SK-N-SH (cell line): ENCODE measurements at regions not wholly inside any gene's neighbourhood (a gene's known extent, or its start where the extent isn't known, plus 50 kb on each side); places are given as distances from the start of the nearest gene placed in this dataset.

Source experiments
- EP300 ChIP-seq, 2 experiments: IDR thresholded peaks; 2 replicates each; pipeline versions ENCODE4 v1.4.0 to v1.6.1; 2012; ENCODE audit warnings: borderline replicate concordance in 1 of 2, low read depth in 1 of 2, low read length in 1 of 2
- FOXJ3 ChIP-seq: sonication (generic); formaldehyde crosslinking; IDR thresholded peaks from 2 replicates; pipeline ENCODE4 v1.5.1; 2020; ENCODE audit warnings: mild to moderate bottlenecking, missing genetic modification reagents
- POLR2AphosphoS5 ChIP-seq: IDR thresholded peaks from 2 replicates; pipeline ENCODE4 v1.6.1; 2012; ENCODE audit warnings: low read depth, low read length
- RAD21 ChIP-seq: IDR thresholded peaks from 2 replicates; pipeline ENCODE4 v1.6.1; 2012; ENCODE audit warnings: mild to moderate bottlenecking, low read length
- REST ChIP-seq: IDR thresholded peaks from 2 replicates; pipeline ENCODE4 v1.6.1; 2012; ENCODE audit warnings: mild to moderate bottlenecking, low read depth, low read length, moderate library complexity
- RFX5 ChIP-seq: IDR thresholded peaks from 2 replicates; pipeline ENCODE4 v1.6.1; 2012; ENCODE audit warnings: mild to moderate bottlenecking, improper control_type of control experiment, low read length
- SIN3A ChIP-seq: IDR thresholded peaks from 2 replicates; pipeline ENCODE4 v1.6.1; 2012; ENCODE audit warnings: low read depth, mild to moderate bottlenecking, low read length, moderate library complexity, borderline replicate concordance
- SMC3 ChIP-seq: IDR thresholded peaks from 2 replicates; pipeline ENCODE4 v1.6.1; 2012; ENCODE audit warnings: low read depth, low read length, improper control_type of control experiment
- TAF1 ChIP-seq: IDR thresholded peaks from 2 replicates; pipeline ENCODE4 v1.6.1; 2012; ENCODE audit warnings: low read depth, mild to moderate bottlenecking, low read length, moderate library complexity, borderline replicate concordance
- TEAD4 ChIP-seq: IDR thresholded peaks from 2 replicates; pipeline ENCODE4 v1.4.0; 2012; ENCODE audit warnings: mild to moderate bottlenecking, borderline replicate concordance; ENCODE audit not compliant: insufficient read depth
- TF ChIP-seq, protein P1 (sequence below): fragments of 200-600 bp; sonication (generic); IDR thresholded peaks from 2 replicates; pipeline ENCODE4 v1.6.1; 2017; ENCODE audit warnings: antibody characterized with exemption, mild to moderate bottlenecking, moderate library complexity

DNA sequence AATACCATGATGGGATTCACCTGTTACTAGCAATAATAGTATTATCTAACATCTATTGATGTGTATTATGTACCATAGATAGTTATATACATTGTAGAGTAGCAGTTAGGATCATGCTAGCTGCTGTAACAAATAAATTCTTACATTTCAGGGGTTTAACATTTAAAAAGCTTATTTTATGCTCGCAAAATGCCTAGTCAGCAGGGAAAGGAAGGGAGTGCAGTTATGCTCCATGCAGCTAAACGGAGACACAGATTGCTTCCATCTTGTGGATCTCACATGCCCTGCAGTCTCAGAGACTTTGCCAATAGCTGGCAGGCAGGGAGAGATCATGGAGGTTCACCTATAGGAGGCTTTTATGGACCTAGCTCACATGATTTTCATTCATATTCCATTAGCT, 364.1 kb downstream of the TOX3 start:
- TF ChIP-seq, protein P1, sequence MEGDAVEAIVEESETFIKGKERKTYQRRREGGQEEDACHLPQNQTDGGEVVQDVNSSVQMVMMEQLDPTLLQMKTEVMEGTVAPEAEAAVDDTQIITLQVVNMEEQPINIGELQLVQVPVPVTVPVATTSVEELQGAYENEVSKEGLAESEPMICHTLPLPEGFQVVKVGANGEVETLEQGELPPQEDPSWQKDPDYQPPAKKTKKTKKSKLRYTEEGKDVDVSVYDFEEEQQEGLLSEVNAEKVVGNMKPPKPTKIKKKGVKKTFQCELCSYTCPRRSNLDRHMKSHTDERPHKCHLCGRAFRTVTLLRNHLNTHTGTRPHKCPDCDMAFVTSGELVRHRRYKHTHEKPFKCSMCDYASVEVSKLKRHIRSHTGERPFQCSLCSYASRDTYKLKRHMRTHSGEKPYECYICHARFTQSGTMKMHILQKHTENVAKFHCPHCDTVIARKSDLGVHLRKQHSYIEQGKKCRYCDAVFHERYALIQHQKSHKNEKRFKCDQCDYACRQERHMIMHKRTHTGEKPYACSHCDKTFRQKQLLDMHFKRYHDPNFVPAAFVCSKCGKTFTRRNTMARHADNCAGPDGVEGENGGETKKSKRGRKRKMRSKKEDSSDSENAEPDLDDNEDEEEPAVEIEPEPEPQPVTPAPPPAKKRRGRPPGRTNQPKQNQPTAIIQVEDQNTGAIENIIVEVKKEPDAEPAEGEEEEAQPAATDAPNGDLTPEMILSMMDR, result no peak
- TF ChIP-seq TAF1 (no peak), EP300 (IDR thresholded peaks at IDR 0.05; ENCODE audit: borderline replicate concordance in 1 of 2, low read depth in 1 of 2, low read length in 1 of 2) (no peak), REST (no peak), POLR2AphosphoS5 (no peak), RAD21 (no peak), TEAD4 (no peak), SIN3A (no peak), SMC3 (no peak), RFX5 (no peak), FOXJ3 (CRISPR knock-in tag) (no peak)
